Dermis microvascular lymphatic vessel endothelial cell (primary cell): ENCODE measurements at regions not wholly inside any gene's neighbourhood (a gene's known extent, or its start where the extent isn't known, plus 50 kb on each side); places are given as distances from the start of the nearest gene placed in this dataset.
A peak's percentile ranks its signal among the peaks of the same experiment; 100 is the strongest.

ENCODE experiments used
- DNase-seq, 2 donors: peaks; one replicate each; pipeline versions ENCODE4 v3.0.0 to v3.0.0-alpha.2; 2010; ENCODE audit warnings: low read depth in 2 of 2

- no peak for DNase-seq
These were observed 131.1 kb downstream of the CRYBB2 start for GRCh38 chr22:25350551-25350971.

GRCh38 chr22:25351631-25352293, 132.3 kb downstream of the CRYBB2 start:
- no peak for DNase-seq

- no peak for DNase-seq
These were observed 132.8 kb downstream of the CRYBB2 start for GRCh38 chr22:25352294-25352680.

- no peak for DNase-seq
These were observed 134.3 kb downstream of the CRYBB2 start for GRCh38 chr22:25353516-25354445.

DNA sequence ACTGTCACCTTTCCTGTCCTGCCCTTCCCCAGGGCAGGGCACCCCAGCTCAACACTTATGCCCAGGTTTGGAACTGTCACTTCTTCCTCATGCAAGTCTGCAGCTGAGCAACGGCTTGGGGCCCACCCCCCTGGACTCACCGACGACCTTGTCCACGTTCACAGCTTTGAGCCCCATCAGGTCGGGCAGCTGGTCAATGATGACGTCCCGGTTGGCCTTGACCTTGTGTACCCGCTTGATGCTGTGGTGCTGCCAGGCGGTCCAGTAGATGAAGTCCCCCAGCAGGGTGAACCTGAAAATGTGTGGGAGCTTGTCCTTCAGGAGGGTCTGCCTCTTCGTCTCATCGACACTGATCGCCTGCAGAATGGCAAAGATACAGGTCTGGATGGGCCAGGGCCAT, 135.0 kb downstream of the CRYBB2 start:
- DNase-seq = no peak

DNA sequence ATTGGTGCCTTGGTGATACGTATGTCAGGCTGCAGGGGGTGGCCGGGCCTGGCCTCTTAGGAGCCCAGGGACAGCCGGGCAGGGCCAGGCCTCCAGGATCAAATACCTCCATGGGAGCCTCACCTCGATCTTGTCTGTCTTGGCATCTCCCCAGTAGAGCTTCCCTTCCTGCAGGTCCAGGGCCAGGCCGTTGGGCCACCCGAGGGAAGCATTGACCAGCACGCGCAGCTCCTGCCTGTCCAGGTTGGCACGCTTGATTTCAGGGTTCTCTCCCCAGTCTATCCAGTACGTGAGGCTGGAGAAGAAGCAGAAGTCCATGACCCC, 137.7 kb downstream of the CRYBB2 start:
- no peak for DNase-seq

DNA sequence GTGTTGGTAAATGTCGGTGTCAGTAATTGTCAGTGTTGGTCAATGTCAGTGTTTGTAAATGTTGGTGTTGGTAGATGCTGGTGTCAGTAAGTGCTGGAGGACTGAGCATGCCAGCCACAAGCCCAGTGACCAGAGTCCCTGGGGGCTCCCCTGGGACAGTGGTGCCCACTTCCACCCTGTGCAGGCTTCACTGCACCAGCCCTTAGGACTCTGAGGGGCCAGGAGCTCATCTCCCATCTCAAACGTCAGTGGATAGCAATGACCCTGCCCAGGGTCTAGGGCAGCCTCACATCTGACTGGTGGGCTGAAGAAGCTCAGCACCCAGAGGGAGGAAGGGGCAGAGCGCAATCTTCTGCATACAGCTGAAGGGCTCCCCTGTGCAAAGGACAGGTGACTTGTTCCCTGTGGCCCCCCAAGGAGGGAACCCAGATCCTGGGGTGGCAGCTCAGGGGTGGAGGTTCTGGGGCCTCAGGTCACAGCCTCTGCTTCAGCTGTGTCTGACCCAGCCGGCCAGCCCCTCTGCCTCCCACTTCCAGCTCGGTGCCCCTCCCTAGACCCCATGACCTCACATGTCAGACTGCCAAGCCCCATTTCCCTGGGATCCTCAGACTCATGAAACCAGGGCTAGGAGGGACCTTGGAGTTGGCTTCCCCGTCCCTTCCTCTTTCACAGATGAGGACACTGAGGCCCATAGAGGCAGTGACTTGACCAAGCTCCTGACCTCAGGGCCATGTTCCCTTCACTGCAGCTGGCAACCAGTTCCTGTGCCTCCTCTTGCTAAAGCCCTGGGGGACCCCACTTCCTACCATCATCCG, 138.4 kb downstream of the CRYBB2 start:
- DNase-seq = no peak

GRCh38 chr22:25358421-25359170, 139.2 kb downstream of the CRYBB2 start:
- DNase-seq = no peak

GRCh38 chr22:25359601-25360261, 140.3 kb downstream of the CRYBB2 start:
- no peak for DNase-seq

DNA sequence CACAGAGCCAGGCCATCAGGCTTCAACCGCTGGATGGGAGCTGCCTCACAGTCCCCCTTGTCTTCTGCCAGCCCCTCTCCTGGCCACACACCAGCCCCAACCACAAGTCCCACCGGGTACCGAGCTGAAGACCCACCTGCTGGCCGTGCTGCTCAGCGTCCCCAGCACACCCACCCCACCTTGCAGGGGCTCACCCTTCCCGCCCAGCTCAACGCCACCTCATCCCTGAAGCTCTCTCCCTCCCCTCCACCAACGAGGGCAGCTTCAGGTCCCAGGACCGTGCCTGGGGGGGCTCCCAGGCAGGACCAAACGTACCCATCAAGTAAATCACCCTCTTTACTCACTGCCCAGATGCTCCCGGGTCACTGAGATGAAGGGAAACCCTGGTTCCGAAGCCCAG, 141.0 kb downstream of the CRYBB2 start:
- DNase-seq = no peak

DNA sequence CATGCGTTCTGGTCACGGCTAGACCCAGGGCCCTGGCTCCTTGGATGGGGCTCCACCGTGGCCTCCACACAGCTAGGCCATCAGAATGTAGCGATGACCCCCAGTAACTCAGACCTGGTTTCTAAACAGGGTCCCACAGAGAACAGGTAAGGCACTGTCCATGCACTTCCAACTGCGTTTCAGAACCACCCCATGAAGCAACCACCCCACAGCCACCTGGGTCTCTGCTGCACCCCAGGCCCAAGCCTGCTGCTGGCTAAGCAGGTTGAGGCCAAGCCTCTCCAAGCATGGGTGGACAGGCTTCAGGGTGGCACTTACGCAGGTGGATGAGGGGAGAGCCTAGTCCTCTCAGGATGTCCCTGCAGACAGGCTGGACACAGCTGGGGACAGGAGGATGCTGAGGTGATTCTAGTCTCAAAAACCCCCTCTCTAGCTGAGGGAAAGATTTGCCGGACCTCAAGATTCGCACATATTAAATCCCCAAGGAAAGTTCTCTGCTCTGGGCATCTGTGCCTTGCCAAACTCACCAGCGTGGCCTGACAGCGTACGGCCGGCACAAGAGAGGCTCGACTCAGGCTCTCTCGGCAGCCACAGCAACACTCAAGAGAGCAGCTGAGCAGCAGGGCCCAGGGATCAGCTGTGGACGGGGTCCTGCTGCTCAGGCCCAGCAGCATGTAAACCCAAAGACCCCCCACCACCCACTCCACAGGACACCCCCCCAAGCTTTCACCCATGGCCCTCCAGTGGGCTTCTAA, 141.6 kb downstream of the CRYBB2 start:
- no peak for DNase-seq

GRCh38 chr22:25361899-25362214, 142.4 kb downstream of the CRYBB2 start:
- no peak for DNase-seq

- peak in 1 of 2 donors; percentile 55 for DNase-seq
These were observed 142.9 kb downstream of the CRYBB2 start for GRCh38 chr22:25362215-25362882.

- no peak for DNase-seq
These were observed 143.4 kb downstream of the CRYBB2 start for GRCh38 chr22:25362883-25363240.

- DNase-seq = no peak
These were observed 144.0 kb downstream of the CRYBB2 start for GRCh38 chr22:25363474-25363873.

DNA sequence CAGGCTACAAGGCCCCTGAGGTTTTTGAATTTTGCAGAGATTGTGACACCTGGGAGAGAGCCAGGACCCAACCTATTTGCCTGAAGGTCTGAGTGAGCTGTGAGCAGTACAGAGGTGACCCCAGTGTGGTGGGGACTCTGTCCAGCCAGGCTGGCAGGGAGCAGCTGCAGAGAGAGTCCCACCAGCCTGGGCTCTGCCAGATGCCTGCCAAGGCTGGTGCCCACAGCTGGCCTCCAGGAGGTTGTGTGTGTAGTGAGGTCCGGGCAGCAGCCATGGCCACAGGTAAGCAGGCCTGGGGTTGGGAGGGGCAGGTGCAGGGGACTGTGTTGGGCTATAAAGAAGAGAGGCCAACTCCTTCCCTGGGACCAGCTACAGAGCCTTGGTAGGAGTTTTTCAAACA, 144.8 kb downstream of the CRYBB2 start:
- no peak for DNase-seq

DNA sequence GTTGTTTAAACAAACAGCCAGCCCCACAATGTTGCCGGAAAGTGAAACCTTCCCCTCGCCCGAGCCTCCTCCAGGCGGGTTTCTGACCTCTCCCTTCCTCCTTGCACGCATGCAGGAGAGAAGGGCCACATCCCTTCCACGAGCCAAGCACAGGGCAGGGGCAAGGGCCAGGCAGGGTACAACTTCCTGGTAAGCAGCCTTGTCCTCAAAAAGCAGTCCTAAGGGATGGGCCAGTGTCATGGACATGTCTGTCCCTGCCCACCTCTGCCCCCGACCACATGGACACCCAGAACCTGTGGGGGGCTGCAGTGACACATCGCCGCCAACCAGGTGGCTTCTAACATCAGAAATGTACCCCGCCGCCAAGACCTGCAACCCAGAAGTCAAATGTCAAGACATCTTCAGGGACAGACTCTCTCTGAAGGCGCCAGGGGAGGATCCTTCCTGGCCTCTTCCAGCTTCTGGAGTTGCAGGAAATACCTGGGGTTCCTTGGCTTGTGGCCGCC, 145.3 kb downstream of the CRYBB2 start:
- no peak for DNase-seq

DNA sequence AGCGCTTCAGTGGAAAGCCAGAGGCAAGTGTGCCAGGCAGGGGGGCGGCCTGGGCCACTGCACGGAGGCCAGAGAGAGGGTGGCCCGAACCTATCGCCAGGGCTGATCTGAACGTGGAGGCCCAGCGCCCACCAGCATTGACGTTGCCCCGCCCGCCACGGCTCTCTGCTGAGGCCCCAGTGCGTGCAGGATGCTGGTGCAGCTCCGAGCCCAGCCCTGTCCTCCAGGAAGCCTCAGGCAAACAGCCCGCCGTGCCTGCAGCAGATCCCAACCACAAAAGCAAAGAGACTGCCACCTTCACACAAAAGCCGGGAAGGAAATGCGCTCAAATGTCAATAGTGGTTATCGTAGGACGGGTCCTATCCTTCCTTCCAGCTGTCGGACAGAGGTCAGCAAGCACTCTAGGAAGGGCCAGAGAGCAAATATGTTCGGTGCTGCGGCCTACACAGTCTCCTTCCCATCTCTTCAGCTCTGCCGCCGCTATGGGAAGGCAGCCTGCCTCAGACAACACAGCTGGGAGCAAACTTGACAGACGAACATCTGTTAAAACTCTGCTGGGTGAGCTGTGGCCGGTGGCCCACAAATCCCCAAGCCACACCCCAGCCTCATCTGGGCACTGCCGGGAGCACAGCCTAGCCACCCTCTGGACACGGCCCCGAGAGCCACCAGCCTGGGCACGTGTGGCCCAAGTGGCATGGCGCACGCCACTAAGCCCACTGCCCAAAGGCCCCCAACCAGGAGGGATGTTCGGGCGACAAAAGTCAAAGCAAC, 146.2 kb downstream of the CRYBB2 start:
- DNase-seq = peak; percentile 55 to 61

DNA sequence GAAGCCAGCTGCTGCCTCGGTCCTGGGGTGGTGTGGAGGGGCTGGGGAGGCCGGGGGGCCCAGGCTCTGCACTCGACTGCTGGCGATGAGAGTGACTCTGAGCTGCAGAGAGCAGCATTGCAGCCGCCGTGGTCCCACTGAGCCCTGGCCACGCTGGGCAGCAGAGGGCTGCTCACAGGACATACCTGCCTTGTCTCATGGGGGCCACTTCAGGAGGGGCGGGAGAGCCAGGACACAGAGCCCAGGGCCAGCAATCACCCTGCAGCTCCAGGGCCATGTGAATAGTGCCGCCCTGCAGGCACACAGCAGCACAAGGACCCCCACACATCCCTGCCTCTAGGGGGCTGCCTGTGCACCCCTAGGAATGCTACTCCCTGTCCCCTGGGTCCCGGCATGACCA, 147.0 kb downstream of the CRYBB2 start:
- no peak for DNase-seq
